ENCODE measurements at regions not wholly inside any gene's neighbourhood (a gene's known extent, or its start where the extent isn't known, plus 50 kb on each side); places are given as distances from the start of the nearest gene placed in this dataset.

DNA sequence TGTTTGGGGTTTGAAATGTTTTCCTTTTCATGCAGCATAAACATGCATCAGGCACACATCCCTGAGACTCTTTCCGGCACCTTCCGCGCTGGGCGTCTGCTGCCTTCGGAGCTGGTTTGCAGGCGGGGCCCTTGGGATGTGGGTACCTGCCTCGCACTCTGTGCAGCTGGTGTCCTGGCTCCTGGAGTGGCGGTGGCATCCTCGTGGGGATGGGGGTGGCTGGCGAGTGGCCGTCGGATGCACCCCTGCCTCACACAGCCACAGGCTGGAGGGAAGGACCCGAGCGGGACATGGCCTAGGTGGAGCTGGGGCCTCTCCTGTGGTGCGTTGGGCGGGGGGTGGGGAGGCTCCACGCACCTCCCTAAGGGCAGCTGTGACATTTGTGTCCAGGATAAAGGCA lies 68.5 kb upstream of the ADGRA1 start:
- TF ChIP-seq, protein P1, sequence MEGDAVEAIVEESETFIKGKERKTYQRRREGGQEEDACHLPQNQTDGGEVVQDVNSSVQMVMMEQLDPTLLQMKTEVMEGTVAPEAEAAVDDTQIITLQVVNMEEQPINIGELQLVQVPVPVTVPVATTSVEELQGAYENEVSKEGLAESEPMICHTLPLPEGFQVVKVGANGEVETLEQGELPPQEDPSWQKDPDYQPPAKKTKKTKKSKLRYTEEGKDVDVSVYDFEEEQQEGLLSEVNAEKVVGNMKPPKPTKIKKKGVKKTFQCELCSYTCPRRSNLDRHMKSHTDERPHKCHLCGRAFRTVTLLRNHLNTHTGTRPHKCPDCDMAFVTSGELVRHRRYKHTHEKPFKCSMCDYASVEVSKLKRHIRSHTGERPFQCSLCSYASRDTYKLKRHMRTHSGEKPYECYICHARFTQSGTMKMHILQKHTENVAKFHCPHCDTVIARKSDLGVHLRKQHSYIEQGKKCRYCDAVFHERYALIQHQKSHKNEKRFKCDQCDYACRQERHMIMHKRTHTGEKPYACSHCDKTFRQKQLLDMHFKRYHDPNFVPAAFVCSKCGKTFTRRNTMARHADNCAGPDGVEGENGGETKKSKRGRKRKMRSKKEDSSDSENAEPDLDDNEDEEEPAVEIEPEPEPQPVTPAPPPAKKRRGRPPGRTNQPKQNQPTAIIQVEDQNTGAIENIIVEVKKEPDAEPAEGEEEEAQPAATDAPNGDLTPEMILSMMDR (IDR thresholded peaks at IDR 0.05) = no peak
- TF ChIP-seq POLR2A (IDR thresholded peaks at IDR 0.05) (no peak), EP300 (IDR thresholded peaks at IDR 0.05) (no peak)

Measured in ovary (tissue), 3 donors.